OCI-LY3 (cell line): ENCODE measurements at regions not wholly inside any gene's neighbourhood (a gene's known extent, or its start where the extent isn't known, plus 50 kb on each side); places are given as distances from the start of the nearest gene placed in this dataset.

ENCODE experiments used
- H2AFZ ChIP-seq: fragments of 200-600, 300-600 bp; shearing (Covaris generic); 2 replicates; pipeline ENCODE4 v1.6.0; 2014; ENCODE audit warnings: antibody characterized with exemption, low read depth, low read length
- H3K27ac ChIP-seq: fragments of 200-600, 300-600 bp; sonication (generic); 2 replicates; pipeline ENCODE4 v1.5.1; 2014; ENCODE audit warnings: mild to moderate bottlenecking, low read length, moderate library complexity, mixed read lengths
- H3K27me3 ChIP-seq: fragments of 200-600, 300-600 bp; sonication (generic); 2 replicates; pipeline ENCODE4 v1.6.1; 2014; ENCODE audit warnings: low read depth, low read length, mixed read lengths
- H3K36me3 ChIP-seq: fragments of 200-600, 300-600 bp; sonication (generic); replicated peaks from 2 replicates; pipeline ENCODE3; 2014; ENCODE audit warnings: low read depth, low read length, mixed read lengths
- H3K4me1 ChIP-seq: fragments of 300-600, 200-600 bp; sonication (generic); 2 replicates; pipeline ENCODE4 v1.6.1; 2014; ENCODE audit warnings: low read length, mixed read lengths
- H3K4me2 ChIP-seq: fragments of 200-600, 300-600 bp; sonication (generic); 2 replicates; pipeline ENCODE4 v1.6.1; 2014; ENCODE audit warnings: low read length, mixed read lengths
- H3K4me3 ChIP-seq: fragments of 300-600, 200-600 bp; sonication (generic); 2 replicates; pipeline ENCODE4 v1.5.1; 2014; ENCODE audit warnings: antibody characterized with exemption, mild to moderate bottlenecking, low read length, moderate library complexity
- H3K79me2 ChIP-seq: fragments of 300-600, 200-600 bp; shearing (Covaris generic); 2 replicates; pipeline ENCODE4 v1.6.1; 2014; ENCODE audit warnings: mild to moderate bottlenecking, low read length, mixed read lengths
- H3K9ac ChIP-seq: fragments of 300-600, 200-600 bp; shearing (Covaris generic); 2 replicates; pipeline ENCODE4 v1.6.0; 2014; ENCODE audit warnings: mild to moderate bottlenecking, low read length, moderate library complexity
- H3K9me3 ChIP-seq: fragments of 200-600, 300-600 bp; shearing (Covaris generic); 2 replicates; pipeline ENCODE4 v1.6.1; 2014; ENCODE audit warnings: low read length, mixed read lengths; ENCODE audit not compliant: insufficient read depth
- H4K20me1 ChIP-seq: fragments of 200-600, 300-600 bp; sonication (generic); 2 replicates; pipeline ENCODE4 v1.6.1; 2016; ENCODE audit warnings: low read length, mixed read lengths; ENCODE audit not compliant: insufficient read depth
- EZH2phosphoT487 ChIP-seq: fragments of 200-600 bp; shearing (Covaris generic); IDR thresholded peaks from 2 replicates; pipeline ENCODE4 v1.6.1; 2018; ENCODE audit warnings: antibody characterized with exemption, mixed run types, low read depth
- TF ChIP-seq, protein P1 (sequence below): fragments of 200-600, 300-600 bp; sonication (generic); IDR thresholded peaks from 2 replicates; pipeline ENCODE4 v1.5.1; 2014; ENCODE audit warnings: antibody characterized with exemption, low read length, low read depth

DNA sequence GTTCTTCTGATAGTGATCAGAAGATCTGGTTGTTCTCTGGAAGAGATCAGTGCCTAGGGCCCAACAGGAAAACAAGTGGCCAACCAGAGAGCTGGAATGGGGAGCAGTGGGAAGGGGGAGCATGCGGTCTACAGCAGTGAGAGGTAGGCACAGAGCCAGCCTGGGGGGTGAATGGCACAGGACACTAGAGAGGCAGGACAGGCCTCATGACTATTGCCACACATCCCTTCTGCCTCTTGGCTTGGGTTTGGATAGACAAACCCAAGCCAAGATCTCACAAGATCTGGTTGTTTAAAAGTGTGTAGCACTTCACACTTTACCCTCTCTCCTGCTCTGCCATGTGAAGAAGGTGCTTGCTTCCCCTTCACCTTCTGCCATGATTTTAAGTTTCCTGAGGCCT is 224.4 kb downstream of the ARHGAP12 start:
- Histone ChIP-seq H3K79me2 (no peaks in the 10 kb centered on the region), H3K4me2 (no peak overlapping the region), H3K9ac (no peak overlapping the region)

DNA sequence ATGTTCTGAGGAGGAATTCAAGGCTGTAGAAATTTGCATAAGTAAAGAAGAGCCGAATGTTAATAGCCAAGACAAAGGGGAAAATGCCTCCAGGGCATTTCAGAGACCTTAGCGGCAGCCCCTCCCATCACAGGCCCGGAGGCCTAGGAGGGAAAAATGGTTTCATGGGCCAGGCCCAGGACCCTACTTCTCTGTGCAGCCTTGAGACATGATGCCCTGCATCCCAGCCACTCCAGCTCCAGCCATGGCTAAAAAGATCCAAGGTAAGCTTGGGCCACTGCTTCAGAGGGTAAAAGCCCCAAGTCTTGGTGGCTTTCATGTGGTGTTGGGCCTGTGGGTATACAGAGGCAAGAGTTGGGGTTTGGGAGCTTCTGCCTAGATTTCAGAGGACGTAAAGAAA is 225.7 kb downstream of the ARHGAP12 start:
- no peaks in the 10 kb centered on the region for H3K79me2 ChIP-seq
- TF ChIP-seq EZH2phosphoT487: no peak
- TF ChIP-seq, protein P1, sequence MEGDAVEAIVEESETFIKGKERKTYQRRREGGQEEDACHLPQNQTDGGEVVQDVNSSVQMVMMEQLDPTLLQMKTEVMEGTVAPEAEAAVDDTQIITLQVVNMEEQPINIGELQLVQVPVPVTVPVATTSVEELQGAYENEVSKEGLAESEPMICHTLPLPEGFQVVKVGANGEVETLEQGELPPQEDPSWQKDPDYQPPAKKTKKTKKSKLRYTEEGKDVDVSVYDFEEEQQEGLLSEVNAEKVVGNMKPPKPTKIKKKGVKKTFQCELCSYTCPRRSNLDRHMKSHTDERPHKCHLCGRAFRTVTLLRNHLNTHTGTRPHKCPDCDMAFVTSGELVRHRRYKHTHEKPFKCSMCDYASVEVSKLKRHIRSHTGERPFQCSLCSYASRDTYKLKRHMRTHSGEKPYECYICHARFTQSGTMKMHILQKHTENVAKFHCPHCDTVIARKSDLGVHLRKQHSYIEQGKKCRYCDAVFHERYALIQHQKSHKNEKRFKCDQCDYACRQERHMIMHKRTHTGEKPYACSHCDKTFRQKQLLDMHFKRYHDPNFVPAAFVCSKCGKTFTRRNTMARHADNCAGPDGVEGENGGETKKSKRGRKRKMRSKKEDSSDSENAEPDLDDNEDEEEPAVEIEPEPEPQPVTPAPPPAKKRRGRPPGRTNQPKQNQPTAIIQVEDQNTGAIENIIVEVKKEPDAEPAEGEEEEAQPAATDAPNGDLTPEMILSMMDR: no peak

More for the DNA sequence above, 224.4 kb downstream of the ARHGAP12 start:
- TF ChIP-seq EZH2phosphoT487: no peak
- TF ChIP-seq, protein P1: no peak
- Histone ChIP-seq H4K20me1 (no peaks in the 10 kb centered on the region), H3K36me3 (no peaks in the 10 kb centered on the region), H3K27ac (no peak overlapping the region), H3K9me3 (no peaks in the 10 kb centered on the region), H3K4me1 (peaks cover 36% of the 10 kb centered on the region), H3K27me3 (no peaks in the 10 kb centered on the region), H2AFZ (no peak overlapping the region), H3K4me3 (no peak overlapping the region)

DNA sequence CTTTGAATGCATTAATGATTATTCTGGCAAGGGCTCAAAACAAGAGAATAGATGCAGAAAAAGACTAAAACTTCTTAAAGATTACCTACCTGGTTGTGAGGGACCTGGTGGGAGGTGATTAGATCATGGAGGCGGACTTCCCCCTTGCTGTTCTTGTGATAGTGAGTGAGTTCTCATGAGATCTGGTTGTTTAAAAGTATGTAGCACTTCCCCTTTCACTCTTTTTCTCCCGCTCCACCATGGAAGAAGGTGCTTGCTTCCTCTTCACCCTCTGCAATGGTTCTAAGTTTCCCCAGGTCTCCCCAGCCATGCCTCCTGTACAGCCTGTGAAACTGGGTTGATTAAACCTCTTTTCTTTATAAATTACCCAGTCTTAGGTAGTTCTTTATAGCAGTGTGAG is 226.6 kb downstream of the ARHGAP12 start:
- no peaks in the 10 kb centered on the region for H3K36me3 ChIP-seq
- H4K20me1 ChIP-seq: no peaks in the 10 kb centered on the region
- no peaks in the 10 kb centered on the region for H3K79me2 ChIP-seq
- no peaks in the 10 kb centered on the region for H3K9me3 ChIP-seq
- TF ChIP-seq, protein P1: no peak
- TF ChIP-seq EZH2phosphoT487: no peak
- H3K27ac ChIP-seq: no peak overlapping the region; the same call in 1 of the 2 replicates
- H2AFZ ChIP-seq: peak overlapping the region; percentile 74
- H3K4me2 ChIP-seq: no peak overlapping the region
- no peak overlapping the region for H3K4me3 ChIP-seq
- no peak overlapping the region for H3K9ac ChIP-seq
- no peaks in the 10 kb centered on the region for H3K27me3 ChIP-seq
- H3K4me1 ChIP-seq: peaks cover 19% of the 10 kb centered on the region

More for the DNA sequence above, 225.7 kb downstream of the ARHGAP12 start:
- Histone ChIP-seq H3K4me2 (no peak overlapping the region), H3K9me3 (no peaks in the 10 kb centered on the region), H3K4me3 (no peak overlapping the region), H3K4me1 (peaks cover 28% of the 10 kb centered on the region), H3K27ac (no peak overlapping the region), H3K27me3 (no peaks in the 10 kb centered on the region), H3K9ac (no peak overlapping the region), H4K20me1 (no peaks in the 10 kb centered on the region), H2AFZ (no peak overlapping the region), H3K36me3 (no peaks in the 10 kb centered on the region)

DNA sequence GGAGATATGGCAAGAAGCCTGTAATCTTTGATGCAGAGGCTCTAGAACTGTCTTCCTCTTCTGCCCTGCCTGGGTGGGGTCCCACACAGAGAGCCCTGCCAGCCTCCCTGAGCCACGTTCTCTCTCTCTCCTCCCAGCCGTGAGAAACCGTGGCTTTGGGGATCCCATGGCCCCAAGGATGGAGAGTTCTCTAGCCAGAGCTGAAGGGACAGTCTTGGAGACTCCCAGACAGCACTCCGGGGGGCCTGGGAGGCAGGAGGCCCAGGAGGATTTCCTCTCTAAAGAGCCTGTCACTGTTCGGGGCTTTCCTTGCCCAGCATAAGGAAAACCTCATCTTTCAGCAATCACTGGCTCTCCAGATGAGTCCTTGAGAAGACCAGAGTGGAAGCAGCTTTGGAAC is 227.1 kb downstream of the ARHGAP12 start:
- no peaks in the 10 kb centered on the region for H3K27me3 ChIP-seq
- no peak overlapping the region for H3K4me2 ChIP-seq
- no peaks in the 10 kb centered on the region for H4K20me1 ChIP-seq
- no peaks in the 10 kb centered on the region for H3K9me3 ChIP-seq
- H3K4me1 ChIP-seq: peaks cover 14% of the 10 kb centered on the region
- H2AFZ ChIP-seq: peak overlapping the region; percentile 74
- H3K36me3 ChIP-seq: no peaks in the 10 kb centered on the region
- no peak overlapping the region for H3K9ac ChIP-seq
- no peaks in the 10 kb centered on the region for H3K79me2 ChIP-seq
- no peak overlapping the region; the same call in 1 of the 2 replicates for H3K27ac ChIP-seq
- no peak for TF ChIP-seq EZH2phosphoT487
- TF ChIP-seq, protein P1: no peak
- no peak overlapping the region for H3K4me3 ChIP-seq
